Suppressor macrophage (primary cell): ENCODE measurements at regions not wholly inside any gene's neighbourhood (a gene's known extent, or its start where the extent isn't known, plus 50 kb on each side); places are given as distances from the start of the nearest gene placed in this dataset.

ENCODE experiments used
- DNase-seq, 4 experiments: peaks; one replicate each; pipeline ENCODE4 v3.0.0-alpha.2; 2020 to 2022

DNA sequence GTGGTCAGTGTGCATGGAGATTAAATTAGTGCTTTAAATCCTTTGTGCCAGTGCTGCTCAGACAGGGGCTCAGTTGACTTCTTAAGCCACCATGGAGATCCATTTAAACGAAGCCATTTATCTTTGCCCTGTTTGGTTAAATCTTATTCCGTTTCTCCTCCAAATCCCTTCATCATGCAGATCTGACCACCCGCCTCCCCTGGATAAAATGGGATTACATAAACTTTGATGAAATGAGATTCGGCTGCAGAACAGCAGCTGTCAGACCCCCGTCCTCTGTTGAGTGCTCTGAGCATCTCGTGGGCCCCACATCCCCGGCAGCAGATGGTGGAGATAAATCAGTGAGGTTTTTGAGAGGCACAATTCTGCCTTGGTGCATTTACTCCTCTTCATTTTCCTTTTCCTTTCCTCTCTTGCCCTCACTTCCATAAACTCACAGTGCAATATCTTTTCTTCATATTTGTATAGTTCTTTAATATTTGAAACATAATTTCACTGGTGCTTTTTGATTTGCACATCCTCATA is 84.4 kb upstream of the TWIST2 start:
- DNase-seq: no peak

GRCh38 chr2:238765590-238765989 is 82.3 kb upstream of the TWIST2 start:
- no peak for DNase-seq

GRCh38 chr2:238771218-238771617 is 76.7 kb upstream of the TWIST2 start:
- DNase-seq: no peak

DNA sequence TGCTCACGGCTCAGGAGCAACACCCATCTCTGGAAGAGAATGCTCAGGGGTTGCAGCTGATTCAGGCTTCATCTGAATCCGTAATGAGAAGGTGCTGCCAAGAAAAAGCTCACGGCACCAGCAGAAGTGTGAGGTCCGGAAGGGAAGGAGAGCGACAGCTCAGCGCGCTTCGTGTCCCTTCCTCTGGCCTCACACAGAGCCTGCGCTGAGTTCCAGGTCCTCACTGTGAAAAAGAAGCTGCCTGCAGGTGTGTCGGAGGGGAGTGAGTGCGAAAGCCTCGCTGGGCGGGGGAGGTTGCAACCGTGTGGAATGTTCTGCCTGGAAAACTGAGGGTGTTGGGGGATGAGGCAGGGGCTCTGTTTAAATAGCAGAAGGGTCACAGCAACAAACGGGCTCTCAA is 76.2 kb upstream of the TWIST2 start:
- no peak for DNase-seq

DNA sequence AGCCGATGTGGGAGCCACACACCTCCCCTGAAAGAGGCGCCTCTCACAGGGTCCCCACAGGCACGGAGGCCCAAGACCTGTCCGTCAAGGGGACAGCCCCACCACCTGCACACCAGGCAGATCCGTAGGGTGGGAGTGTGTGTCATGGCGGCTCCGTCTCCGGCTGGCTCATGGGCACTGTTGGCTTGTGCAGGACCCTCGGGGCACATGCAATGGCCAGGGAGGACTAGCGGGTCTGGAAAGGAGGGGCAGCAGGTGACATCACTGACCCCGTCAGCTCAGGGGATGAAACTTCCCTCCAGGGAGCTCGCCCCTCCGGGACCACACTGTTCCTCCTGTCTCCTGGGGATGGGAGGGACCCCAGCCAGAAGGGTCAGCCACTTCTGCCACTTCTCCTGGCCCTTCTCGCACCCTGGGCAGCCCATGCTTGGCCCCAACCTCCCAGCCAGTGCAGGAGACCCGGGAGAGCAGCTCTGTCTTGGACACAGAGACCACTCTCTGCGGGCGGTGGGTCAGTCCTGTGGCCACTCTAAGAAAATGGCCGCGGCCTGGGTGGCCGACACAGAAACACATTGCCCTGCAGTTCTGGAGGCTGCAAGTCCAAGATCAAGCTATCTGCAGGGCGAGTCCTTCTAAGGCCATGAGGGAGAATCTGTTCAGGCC is 75.1 kb upstream of the TWIST2 start:
- DNase-seq: no peak

- no peak for DNase-seq
These were observed 74.4 kb upstream of the TWIST2 start for GRCh38 chr2:238773472-238773871.

DNA sequence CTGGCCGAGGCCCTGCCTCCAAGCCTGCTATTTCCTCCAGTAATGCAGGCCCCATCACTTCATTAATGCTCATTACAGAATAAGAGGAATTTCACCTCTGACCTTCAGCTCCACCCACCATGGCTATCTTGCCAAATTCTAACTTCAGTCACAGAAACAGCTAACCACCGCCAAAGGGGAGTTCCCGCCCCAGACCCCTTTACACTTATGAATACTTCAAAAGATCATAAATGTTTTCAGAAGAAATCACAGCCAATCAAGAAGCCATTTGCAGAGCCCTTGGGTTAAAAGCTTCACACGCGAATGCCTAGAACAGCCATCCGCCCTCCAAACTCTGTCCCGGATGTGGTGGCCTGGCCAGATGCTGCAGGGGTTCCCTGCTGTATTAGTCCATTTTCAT is 73.8 kb upstream of the TWIST2 start:
- DNase-seq: no peak

GRCh38 chr2:238774980-238775509 is 72.8 kb upstream of the TWIST2 start:
- no peak for DNase-seq

GRCh38 chr2:238775591-238775990 is 72.3 kb upstream of the TWIST2 start:
- DNase-seq: no peak

- DNase-seq: peak in 1 of 4 experiments; percentile 45
These were observed 71.7 kb upstream of the TWIST2 start for GRCh38 chr2:238776003-238776760.

GRCh38 chr2:238776761-238777046 is 71.2 kb upstream of the TWIST2 start:
- peak in 1 of 4 experiments; percentile 2 for DNase-seq

DNA sequence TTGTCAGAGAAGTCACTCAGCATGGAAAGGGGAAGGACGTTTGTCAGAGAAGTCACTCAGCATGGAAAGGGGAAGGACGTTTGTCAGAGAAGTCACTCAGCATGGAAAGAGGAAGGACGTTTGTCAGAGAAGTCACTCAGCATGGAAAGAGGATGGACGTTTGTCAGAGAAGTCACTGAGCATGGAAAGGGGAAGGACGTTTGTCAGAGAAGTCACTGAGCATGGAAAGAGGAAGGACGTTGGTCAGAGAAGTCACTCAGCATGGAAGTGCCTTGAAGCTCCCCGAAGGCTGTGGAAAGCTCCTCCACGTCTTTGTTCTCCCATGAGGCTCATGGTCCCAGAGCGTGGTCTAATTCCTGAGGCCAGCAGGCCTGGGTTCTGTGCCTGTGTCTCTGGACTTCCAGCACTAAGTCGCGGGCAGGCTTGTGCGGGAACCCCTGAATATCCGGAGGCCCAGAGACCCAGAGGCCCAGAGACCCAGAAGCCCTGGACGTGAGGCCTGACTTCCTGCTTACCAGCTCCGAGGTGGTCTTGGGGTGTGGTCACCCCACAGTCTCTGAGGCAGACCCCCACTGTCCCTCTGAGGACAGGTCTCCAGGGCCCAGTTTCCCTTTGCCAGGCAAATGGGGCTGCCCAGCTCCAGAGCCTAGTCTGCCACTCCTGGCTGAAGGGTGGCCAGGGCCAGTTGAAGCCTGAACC is 70.4 kb upstream of the TWIST2 start:
- DNase-seq: peak in 2 of 4 experiments; percentile 8 to 10

- peak; percentile 66 to 78 (median 73) for DNase-seq
These were observed 63.0 kb upstream of the TWIST2 start for GRCh38 chr2:238784671-238785527.

DNA sequence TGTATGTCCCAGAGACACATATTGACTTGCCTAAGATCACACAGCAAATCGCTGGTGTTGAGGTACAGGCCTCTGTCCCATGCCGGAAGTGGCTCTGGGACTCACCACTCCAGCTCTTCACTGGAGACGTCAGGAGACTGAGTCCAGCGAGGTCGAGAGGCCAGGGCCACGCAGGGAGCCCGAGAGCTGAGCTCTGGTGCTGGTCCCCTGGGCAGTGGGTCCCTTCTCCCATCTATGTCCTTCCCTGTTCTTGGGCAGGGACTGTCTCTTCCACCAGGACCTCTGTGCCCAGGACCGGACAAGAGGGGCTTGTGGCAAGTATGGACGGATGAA is 62.4 kb upstream of the TWIST2 start:
- no peak for DNase-seq

DNA sequence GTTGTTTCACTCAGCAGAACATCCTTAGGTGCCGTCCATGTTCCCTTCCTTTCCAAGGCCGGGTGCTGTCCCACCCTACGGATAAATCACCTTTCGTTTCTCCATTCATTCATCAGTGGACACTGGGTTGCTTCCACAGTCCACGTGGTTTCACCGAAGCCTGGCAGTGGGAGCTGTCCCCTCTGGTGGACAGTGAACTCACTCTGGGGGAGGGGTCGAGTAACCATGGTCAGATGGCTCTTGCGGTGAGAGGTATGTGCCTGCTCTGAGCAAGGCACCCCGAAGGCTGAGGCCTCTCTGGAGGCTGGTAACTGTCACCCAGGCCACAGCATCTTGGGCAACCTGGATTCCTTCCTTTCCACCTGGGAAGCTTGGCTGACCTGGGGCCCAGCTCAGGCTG is 61.5 kb upstream of the TWIST2 start:
- DNase-seq: no peak

- no peak for DNase-seq
These were observed 60.9 kb upstream of the TWIST2 start for GRCh38 chr2:238786792-238787490.

DNA sequence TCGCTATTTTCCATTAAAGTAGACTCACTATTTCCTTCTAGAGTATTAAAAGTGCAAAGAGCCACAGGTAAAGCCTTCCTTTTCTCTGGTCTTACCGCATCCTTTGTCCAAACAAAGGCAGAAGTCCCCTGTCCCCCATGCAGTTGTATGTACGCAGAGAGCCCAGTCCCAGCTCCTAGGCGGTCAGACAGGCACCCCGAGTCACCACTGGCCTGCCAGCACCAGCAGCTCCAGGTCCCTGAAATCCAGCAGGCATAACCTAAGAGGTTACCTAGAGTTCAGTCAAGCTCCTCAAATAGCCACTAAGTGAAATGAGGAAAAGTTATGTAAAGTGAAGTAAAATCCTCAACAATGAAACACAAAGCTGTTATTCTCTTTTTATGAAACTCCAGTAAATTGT is 60.4 kb upstream of the TWIST2 start:
- DNase-seq: no peak

- DNase-seq: no peak
These were observed 58.5 kb upstream of the TWIST2 start for GRCh38 chr2:238789317-238789806.

DNA sequence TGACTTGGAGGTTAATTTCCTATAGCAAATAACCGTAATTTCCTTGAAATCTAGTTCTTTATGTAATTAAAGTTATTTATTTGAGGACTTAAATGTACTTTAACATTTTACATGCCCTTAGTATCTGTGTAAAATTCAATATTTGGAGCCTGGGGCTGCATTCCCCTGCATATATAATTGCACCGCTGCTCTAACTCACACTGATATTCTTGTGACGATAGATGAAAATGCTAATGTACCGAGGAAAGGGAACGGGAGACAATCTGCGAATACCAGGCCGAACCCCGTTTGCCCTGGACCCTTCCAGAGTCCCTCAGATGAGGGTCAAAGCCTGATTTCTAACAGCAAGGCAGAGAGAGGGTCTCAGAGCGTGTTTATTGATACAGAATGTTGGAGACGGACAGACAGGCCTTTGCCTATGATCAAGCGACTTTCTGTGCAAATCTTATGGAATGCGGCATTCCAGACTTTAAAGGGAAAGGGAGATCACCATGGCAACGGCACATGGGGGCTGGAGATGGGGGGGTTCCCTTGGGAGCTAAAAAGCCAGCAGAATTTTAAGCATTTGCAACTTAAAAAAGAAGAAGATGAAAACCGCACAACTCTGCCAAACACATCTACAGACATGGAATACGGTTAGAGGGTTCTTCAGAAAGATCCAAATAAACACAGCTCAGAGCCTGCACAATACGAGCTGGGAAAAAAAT is 57.6 kb upstream of the TWIST2 start:
- no peak for DNase-seq

GRCh38 chr2:238790833-238791230 is 57.1 kb upstream of the TWIST2 start:
- DNase-seq: no peak

DNA sequence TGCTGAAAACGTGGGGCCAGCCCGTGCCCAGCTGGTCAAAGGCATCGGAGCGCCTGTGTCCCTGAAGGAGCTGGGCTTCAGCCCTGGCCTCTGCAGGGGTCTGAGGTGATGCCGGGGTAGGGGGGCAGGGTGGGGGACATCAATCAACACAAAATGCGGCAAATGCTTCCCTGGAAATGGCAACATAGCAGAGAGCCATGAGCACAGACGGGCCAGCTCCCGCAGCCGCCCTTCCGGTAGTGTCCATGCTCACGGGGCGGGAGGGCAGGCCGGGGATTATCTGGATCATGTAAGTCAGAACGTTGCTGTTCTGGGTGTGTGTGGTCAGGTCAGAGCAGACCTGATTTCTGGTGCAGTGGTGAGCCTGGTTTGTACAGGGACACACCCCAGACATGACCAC is 56.5 kb upstream of the TWIST2 start:
- no peak for DNase-seq
